DOHH2 (cell line): ENCODE measurements at regions not wholly inside any gene's neighbourhood (a gene's known extent, or its start where the extent isn't known, plus 50 kb on each side); places are given as distances from the start of the nearest gene placed in this dataset.

Source experiments
- CTCF ChIP-seq: fragments of 200-600 bp; sonication (generic); IDR thresholded peaks from one replicate; pipeline ENCODE4 v1.5.1; 2014; ENCODE audit warnings: antibody characterized with exemption, mild to moderate bottlenecking, low read depth, low read length; ENCODE audit not compliant: poor library complexity, severe bottlenecking
- EZH2phosphoT487 ChIP-seq: fragments of 200-600 bp; sonication (generic); IDR thresholded peaks from 2 replicates; pipeline ENCODE4 v1.6.1; 2017; ENCODE audit warnings: borderline replicate concordance, mild to moderate bottlenecking, antibody characterized with exemption, low read length, moderate library complexity, mixed read lengths

GRCh38 chr5:87829217-87829551 is 416.5 kb upstream of the CCNH start:
- TF ChIP-seq CTCF (no peak), EZH2phosphoT487 (no peak)
